Spleen (tissue), 11 donors: ENCODE measurements at regions not wholly inside any gene's neighbourhood (a gene's known extent, or its start where the extent isn't known, plus 50 kb on each side); places are given as distances from the start of the nearest gene placed in this dataset.

Experiments used
- DNase-seq: peaks from one replicate; pipeline ENCODE4 v3.0.0-alpha.2; 2020
- H3K27ac ChIP-seq, 8 donors: fragments of 200-600 bp; sonication (generic) in 7 of 8; 1 replicate in 4 of 8; 2 replicates in 4 of 8; pipeline versions ENCODE4 v1.5.0 to v1.8.0; 2016 to 2021; ENCODE audit warnings: inconsistent platforms in 4 of 8, mild to moderate bottlenecking in 4 of 8, moderate library complexity in 1 of 8
- H3K27me3 ChIP-seq, 7 donors: fragments of 200-600 bp; sonication (generic) in 6 of 7; replicated peaks in 1 of 7; 1 replicate in 4 of 7; 2 replicates in 3 of 7; pipeline versions ENCODE4 v1.5.0 to v1.8.0; 2016 to 2021; ENCODE audit warnings: inconsistent platforms in 3 of 7, mild to moderate bottlenecking in 1 of 7
- H3K36me3 ChIP-seq, 6 donors: fragments of 200-600 bp; sonication (generic) in 5 of 6; 1 replicate in 4 of 6; 2 replicates in 2 of 6; pipeline versions ENCODE4 v1.5.0 to v1.8.0; 2016 to 2021; ENCODE audit warnings: inconsistent platforms in 2 of 6
- H3K4me1 ChIP-seq, 6 donors: fragments of 200-600 bp; sonication (generic) in 5 of 6; 1 replicate in 3 of 6; 2 replicates in 3 of 6; pipeline versions ENCODE4 v1.5.0 to v1.8.0; 2016 to 2021; ENCODE audit warnings: inconsistent platforms in 3 of 6
- H3K4me3 ChIP-seq, 8 donors: fragments of 200-600 bp; sonication (generic) in 7 of 8; 1 replicate in 4 of 8; 2 replicates in 4 of 8; pipeline versions ENCODE4 v1.5.0 to v1.8.0; 2016 to 2021; ENCODE audit warnings: inconsistent platforms in 4 of 8, mild to moderate bottlenecking in 4 of 8, moderate library complexity in 2 of 8
- H3K9me3 ChIP-seq, 8 donors: fragments of 200-600 bp; sonication (generic) in 7 of 8; 1 replicate in 4 of 8; 2 replicates in 4 of 8; pipeline versions ENCODE4 v1.5.0 to v1.8.0; 2016 to 2021; ENCODE audit warnings: inconsistent platforms in 4 of 8
- POLR2A ChIP-seq, 3 donors: fragments of 450-650 bp; IDR thresholded peaks; one replicate each; pipeline ENCODE4 v1.5.1; 2017; ENCODE audit warnings: antibody characterized with exemption in 3 of 3, mild to moderate bottlenecking in 1 of 3
- POLR2AphosphoS5 ChIP-seq, 3 donors: sonication (generic); formaldehyde crosslinking; IDR thresholded peaks; one replicate each; pipeline ENCODE4 v1.5.1; 2017; ENCODE audit warnings: antibody characterized with exemption in 3 of 3
- WGBS, 5 donors: extraction: QIAGEN DNeasy Blood & Tissue Kit in 3 of 5; methylation state at CpG; one replicate each; pipeline versions ENCODE4 v1.1.5 to v1.1.7; 2013 to 2018; 5-methylcytosine and 5-hydroxymethylcytosine counted together
- intact Hi-C: fragments of 100-400 bp; cut with DNase I; formaldehyde crosslinking; loops from one replicate; pipeline ENCODE4 v1.15.0; 2023; ENCODE audit warnings: low total_unique reads
- TF ChIP-seq, protein P1 (sequence below), 11 experiments: fragments of 200-600 bp in 7 of 11; fragments of 450-650 bp in 4 of 11; sonication (generic) in 4 of 11; IDR thresholded peaks in 8 of 11; conservative IDR thresholded peaks in 3 of 11; 1 replicate in 7 of 11; 2 replicates in 4 of 11; pipeline versions ENCODE4 v1.4.0 to v1.8.0; 2016 to 2021; ENCODE audit warnings: antibody characterized with exemption in 11 of 11, inconsistent platforms in 4 of 11, mild to moderate bottlenecking in 1 of 11
- donor health status: healthy with polysubstance abuse.
- donor health status: DM: no; HTN: no; CAD: no; lungs with moderate emphysema.
- donor health status: DM: no; HTN: no; CAD: no.
- donor health status: Bipolar disorder and iron deficiency.
- donor health status: healthy.
- donor health status: DM: no; HTN: no; CAD: no.
- donor health status: DM: yes; HTN: yes; CAD: no.

DNA sequence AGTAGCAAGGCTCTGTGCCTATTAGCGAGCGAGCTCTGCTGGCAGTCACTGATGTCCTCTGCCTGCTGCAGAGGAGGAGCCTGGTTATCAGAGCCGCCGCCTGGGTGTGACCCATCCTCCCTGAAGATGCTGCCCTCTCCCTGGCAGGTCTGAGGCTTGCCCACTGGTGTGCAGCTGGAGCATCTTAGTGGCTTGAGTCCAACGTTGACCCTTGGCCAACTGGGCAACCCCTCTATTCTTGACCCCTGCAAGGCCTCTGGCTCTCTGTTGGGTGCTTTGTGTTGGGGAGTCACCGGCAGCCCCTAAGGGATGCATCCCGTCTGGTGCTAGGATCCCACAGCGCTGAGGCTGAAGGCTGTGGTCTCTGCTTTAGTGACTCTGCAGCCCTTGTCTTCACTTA, 277.9 kb upstream of the SOX1 start:
- WGBS, 5 donors, result 83 to 88% (median 84%) methylated on average over 6 to 8 of the region's 8 CpGs
- peaks cover 0 to 12% (median 0%) of the 10 kb centered on the region in 7 donors for H3K27me3 ChIP-seq
- no peak overlapping the region for H3K4me3 ChIP-seq
- H3K27ac ChIP-seq, result no peak overlapping the region
- peak; percentile 67 for DNase-seq
- TF ChIP-seq, protein P1, sequence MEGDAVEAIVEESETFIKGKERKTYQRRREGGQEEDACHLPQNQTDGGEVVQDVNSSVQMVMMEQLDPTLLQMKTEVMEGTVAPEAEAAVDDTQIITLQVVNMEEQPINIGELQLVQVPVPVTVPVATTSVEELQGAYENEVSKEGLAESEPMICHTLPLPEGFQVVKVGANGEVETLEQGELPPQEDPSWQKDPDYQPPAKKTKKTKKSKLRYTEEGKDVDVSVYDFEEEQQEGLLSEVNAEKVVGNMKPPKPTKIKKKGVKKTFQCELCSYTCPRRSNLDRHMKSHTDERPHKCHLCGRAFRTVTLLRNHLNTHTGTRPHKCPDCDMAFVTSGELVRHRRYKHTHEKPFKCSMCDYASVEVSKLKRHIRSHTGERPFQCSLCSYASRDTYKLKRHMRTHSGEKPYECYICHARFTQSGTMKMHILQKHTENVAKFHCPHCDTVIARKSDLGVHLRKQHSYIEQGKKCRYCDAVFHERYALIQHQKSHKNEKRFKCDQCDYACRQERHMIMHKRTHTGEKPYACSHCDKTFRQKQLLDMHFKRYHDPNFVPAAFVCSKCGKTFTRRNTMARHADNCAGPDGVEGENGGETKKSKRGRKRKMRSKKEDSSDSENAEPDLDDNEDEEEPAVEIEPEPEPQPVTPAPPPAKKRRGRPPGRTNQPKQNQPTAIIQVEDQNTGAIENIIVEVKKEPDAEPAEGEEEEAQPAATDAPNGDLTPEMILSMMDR (IDR thresholded peaks at IDR 0.05 in 8 of 11, conservative IDR thresholded peaks at IDR 0.05 in 3 of 11), result no peak
- TF ChIP-seq POLR2AphosphoS5 (IDR thresholded peaks at IDR 0.05), result no peak
- no peaks in the 10 kb centered on the region for H3K36me3 ChIP-seq
- no peaks in the 10 kb centered on the region for H3K9me3 ChIP-seq
- intact Hi-C loops, result no loop called here
- H3K4me1 ChIP-seq, result no peaks in the 10 kb centered on the region

DNA sequence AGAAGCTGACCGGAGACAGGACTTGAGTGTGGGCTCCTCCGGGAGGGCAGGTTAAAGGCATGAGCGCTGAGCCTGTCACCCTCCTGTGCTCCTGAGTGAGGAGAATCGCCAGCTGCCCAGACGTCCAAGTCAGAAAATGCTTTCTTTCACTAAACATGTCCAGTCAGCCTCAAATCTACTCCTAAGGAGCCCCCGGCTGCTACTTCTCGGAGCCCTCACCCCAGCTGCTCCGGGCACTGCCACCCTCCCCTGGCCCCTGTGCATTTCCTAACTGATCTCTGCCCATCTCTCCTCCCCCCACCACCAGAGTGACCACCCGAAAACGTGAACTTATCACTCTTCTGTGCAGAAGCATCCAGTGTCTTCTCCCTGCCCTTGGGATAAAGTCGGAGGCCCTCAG, 277.5 kb upstream of the SOX1 start:
- H3K4me1 ChIP-seq, result no peaks in the 10 kb centered on the region
- H3K27me3 ChIP-seq, result peaks cover 0 to 12% (median 0%) of the 10 kb centered on the region in 7 donors
- WGBS, 5 donors, result 78 to 84% (median 80%) methylated on average over 9 to 11 of the region's 11 CpGs
- no peak overlapping the region for H3K27ac ChIP-seq
- H3K4me3 ChIP-seq, result no peak overlapping the region
- peak; percentile 40 for DNase-seq
- TF ChIP-seq POLR2AphosphoS5 (IDR thresholded peaks at IDR 0.05) (no peak), POLR2A (IDR thresholded peaks at IDR 0.05) (no peak)
- TF ChIP-seq, protein P1 (IDR thresholded peaks at IDR 0.05 in 8 of 11, conservative IDR thresholded peaks at IDR 0.05 in 3 of 11), result no peak
- no peaks in the 10 kb centered on the region for H3K36me3 ChIP-seq
- H3K9me3 ChIP-seq, result no peaks in the 10 kb centered on the region
- intact Hi-C loops, result no loop called here

DNA sequence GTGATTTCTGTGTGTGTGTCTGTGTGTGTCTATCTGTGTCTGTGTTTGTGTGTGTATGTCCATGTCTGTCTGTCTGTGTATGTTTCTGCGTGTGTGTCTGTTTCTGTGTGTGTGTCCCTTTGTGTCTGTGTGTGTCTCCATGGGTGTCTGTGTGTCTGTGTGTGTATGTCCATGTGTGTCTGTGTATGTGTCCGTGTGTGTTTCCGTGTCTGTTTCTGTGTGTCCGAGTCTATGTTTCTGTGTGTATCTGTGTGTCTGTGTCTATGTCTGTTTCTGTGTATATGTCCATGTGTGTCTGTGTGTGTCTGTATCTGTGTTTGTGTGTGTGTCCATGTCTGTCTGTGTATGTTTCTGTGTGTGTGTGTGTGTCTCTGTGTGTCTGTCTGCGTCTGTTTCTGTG, 276.3 kb upstream of the SOX1 start:
- intact Hi-C loops, result no loop called here
- no peaks in the 10 kb centered on the region for H3K36me3 ChIP-seq
- H3K27ac ChIP-seq, result no peak overlapping the region
- H3K27me3 ChIP-seq, result peaks cover 0 to 12% (median 0%) of the 10 kb centered on the region in 7 donors
- TF ChIP-seq POLR2AphosphoS5 (IDR thresholded peaks at IDR 0.05), result no peak
- TF ChIP-seq, protein P1 (IDR thresholded peaks at IDR 0.05 in 8 of 11, conservative IDR thresholded peaks at IDR 0.05 in 3 of 11), result no peak
- TF ChIP-seq POLR2A (IDR thresholded peaks at IDR 0.05), result no peak
- DNase-seq, result peak; percentile 14
- no peaks in the 10 kb centered on the region for H3K4me1 ChIP-seq
- no peaks in the 10 kb centered on the region for H3K9me3 ChIP-seq
- 90 to 98% (median 94%) methylated on average over 5 of the region's 5 CpGs for WGBS, 5 donors
- no peak overlapping the region for H3K4me3 ChIP-seq

DNA sequence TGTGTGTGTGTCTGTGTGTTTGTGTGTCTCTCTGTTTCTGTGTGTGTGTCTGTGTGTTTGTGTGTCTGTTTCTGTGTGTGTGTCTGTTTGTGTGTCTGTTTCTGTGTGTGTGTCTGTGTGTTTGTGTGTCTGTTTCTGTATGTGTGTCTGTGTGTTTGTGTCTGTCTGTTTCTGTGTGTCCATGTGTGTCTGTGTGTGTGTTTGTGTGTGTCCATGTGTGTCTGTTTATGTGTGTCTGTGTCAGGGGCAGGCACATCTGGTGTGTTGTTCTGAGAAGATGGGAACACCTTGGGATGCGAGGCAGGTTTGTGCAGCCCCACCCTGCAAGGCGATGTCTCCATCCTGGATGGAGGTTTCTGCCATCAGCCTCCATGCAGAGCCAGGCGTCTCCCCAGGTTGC, 275.8 kb upstream of the SOX1 start:
- H3K27me3 ChIP-seq, result peaks cover 0 to 12% (median 0%) of the 10 kb centered on the region in 7 donors
- TF ChIP-seq POLR2A (IDR thresholded peaks at IDR 0.05), result no peak
- TF ChIP-seq POLR2AphosphoS5 (IDR thresholded peaks at IDR 0.05), result no peak
- TF ChIP-seq, protein P1 (IDR thresholded peaks at IDR 0.05 in 8 of 11, conservative IDR thresholded peaks at IDR 0.05 in 3 of 11), result no peak
- H3K4me1 ChIP-seq, result no peaks in the 10 kb centered on the region
- H3K9me3 ChIP-seq, result no peaks in the 10 kb centered on the region
- DNase-seq, result no peak
- intact Hi-C loops, result no loop called here
- no peaks in the 10 kb centered on the region for H3K36me3 ChIP-seq
- no peak overlapping the region for H3K27ac ChIP-seq
- H3K4me3 ChIP-seq, result no peak overlapping the region
- WGBS, 5 donors, result 87 to 100% (median 93%) methylated on average over 3 of the region's 3 CpGs
